ENCODE measurements at regions not wholly inside any gene's neighbourhood (a gene's known extent, or its start where the extent isn't known, plus 50 kb on each side); places are given as distances from the start of the nearest gene placed in this dataset.
"Not testable (repeated sequence)": the region's sequence is repeated elsewhere in the genome, so short reads cannot be mapped to it uniquely, and the experiment has no call there.

DNA sequence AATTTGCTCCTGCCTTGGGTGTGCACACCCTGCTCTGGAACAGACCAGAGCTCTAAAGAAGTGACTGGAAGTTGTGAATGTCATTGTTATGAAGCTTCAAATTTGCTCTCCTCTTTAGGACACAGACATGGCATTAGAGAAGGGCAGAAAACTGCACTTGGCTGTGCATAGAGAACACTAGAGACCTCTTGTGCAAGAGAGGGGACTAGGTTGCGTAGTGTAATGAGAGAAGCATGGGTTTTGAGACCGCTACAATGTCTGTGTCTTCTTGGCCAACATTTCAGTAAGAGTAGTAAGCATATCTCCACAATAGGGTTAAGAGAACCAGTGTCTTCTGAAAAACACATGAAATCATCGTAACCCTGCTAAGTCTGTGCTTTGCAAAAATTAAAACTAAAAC lies 423.3 kb downstream of the SPRY2 start:
- DNase-seq (ENCODE audit: low spot score): no peak

DNA sequence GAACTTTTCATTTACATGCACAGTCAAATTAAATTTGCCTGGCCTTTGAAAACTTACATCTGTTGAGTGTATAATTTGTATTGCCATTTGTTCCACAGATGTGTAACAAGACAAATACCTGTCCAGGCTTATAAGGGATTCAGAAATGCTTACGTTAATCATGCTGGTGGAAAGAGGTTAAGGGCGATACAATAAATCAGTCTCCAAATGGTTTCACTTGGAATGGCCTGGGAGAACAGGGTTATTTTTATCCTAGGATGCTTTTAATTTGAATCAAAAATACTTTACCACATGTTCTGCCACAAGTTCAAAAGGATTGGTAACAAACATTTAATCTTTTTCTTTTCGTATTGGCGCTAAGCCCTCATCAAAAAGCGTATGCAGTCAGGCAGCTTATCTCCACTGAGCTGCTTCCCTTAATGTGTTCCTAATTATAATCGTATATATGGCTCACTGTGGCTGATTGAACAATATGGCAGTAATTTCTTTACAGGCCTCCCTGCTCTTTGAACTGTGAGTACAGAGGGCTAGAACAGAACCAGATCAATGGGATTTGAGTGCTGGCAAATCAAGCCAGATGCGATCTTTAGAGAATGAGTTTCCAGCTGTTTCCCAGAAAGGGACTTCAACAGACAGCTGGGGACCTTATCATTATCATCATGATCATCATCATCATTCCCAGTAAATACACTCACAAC lies 425.7 kb downstream of the SPRY2 start:
- DNase-seq (ENCODE audit: low spot score): no peak

- no peak for DNase-seq (ENCODE audit: low spot score)
These were observed 427.6 kb downstream of the SPRY2 start for GRCh38 chr13:79913141-79913827.

DNA sequence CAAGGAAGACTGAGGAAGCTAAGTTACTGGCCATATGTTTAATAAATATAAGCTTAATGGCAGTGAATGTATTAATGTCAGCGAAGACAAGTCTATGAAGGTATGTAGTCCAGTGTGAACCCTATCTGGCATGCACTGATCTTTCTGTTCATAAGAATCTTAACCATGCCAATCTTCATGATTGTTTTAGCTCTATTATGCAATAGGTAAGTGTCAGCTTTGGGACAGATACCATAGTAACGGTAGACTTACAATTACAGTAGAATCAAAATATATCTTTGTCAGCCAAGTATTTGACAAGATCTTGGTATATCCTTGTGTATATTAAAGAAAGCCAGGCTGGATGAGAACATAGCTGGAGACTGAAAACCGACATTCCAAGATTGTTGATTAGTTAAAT lies 428.5 kb downstream of the SPRY2 start:
- no peak for DNase-seq (ENCODE audit: low spot score)

DNA sequence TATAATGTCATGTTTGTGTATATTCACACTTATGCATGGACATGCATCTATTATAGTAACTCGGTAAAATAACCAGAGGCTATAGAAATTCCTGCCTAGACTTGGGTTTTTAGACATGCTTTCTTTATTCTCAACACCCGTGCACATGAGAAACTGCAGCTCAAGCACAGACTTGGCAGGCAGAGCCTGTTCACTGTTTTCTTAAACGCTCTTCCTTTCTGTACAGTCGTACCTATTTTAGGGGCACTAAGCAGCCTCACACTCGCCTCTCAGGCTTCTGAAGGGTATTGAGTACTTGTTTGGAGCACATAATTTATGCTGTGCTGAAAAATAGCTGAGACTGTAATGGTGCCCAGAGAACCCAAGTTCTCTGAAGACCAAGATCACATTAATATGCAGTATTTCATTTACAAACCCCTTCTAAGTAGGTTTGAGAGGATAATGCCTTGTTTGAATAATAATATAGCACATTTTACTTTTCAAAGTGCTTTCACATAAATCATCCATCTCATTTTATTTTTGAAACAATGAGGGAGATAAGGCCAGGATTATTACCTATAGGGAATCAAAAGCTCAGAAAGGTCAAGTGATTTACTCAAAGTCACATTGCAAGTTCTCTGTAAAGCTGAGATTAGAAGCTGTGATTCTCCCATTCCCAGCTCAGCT lies 429.9 kb downstream of the SPRY2 start:
- DNase-seq (ENCODE audit: low spot score): no peak

DNA sequence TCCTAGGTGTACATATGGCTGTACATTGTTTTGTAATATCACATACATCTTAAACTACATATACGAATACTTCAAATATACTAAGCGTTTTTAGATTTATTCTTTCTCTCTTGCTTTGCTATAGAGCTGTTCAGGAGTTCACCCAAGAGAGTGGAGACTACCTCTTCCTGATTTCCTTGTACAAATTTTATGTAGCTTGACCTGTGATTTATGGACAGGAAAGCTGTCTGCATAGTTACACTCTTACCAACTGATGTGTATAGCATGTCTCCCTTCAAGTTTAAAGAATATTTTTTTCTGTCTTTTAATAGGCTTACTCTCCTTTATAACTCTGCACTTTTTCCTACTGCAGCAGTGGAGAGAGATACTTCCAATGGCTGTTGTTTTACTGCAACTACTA lies 428.7 kb downstream of the NDFIP2 start:
- DNase-seq (ENCODE audit: low spot score): no peak

GRCh38 chr13:79908381-79908780 lies 427.4 kb downstream of the NDFIP2 start:
- no peak for DNase-seq (ENCODE audit: low spot score)

- no peak for DNase-seq (ENCODE audit: low spot score)
These were observed 426.6 kb downstream of the NDFIP2 start for GRCh38 chr13:79907527-79907926.

DNA sequence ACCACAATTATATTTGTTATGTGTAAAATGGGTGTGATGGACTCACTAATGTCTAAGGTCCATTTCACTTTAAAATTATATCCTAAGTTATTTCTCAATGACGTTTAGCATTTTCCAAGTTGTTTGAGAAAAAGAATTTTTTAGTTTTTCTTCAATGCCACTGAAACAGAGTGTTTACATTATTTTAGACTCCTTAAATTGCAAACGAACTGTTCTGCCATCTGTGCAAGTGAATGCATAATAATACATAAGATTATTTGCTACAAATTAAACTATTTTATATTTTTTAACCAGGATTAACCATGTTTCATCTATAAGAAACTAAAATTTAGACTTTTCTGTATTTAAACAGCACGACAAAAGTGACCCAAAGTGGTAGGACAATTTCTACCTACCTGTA lies 425.4 kb downstream of the NDFIP2 start:
- no peak for DNase-seq (ENCODE audit: low spot score)

DNA sequence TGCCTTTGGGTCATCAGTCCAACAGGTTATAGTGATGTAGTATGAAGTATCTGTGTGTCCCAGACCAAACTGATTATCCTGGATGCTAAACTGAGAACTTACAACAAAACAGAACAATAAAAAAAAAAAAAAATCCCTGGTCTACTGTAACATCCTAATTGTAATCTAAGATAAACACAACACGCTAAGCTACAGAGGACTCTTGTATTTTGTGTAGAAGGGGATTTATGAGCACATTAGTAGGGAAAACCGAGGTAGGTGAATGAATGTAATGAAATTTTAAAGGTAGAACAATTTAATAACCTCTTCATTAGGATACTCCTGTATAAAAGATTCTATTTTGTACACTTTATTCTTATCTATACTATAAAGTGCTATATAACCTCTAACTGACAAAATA lies 424.1 kb downstream of the NDFIP2 start:
- no peak for DNase-seq (ENCODE audit: low spot score)

- DNase-seq (ENCODE audit: low spot score): no peak
These were observed 423.6 kb downstream of the NDFIP2 start for GRCh38 chr13:79904581-79904980.

GRCh38 chr13:79901336-79901735 lies 420.4 kb downstream of the NDFIP2 start:
- no peak for DNase-seq (ENCODE audit: low spot score)

- DNase-seq (ENCODE audit: low spot score): no peak
These were observed 419.4 kb downstream of the NDFIP2 start for GRCh38 chr13:79900356-79900755.

GRCh38 chr13:79898996-79899395 lies 418.0 kb downstream of the NDFIP2 start:
- no peak for DNase-seq (ENCODE audit: low spot score)

DNA sequence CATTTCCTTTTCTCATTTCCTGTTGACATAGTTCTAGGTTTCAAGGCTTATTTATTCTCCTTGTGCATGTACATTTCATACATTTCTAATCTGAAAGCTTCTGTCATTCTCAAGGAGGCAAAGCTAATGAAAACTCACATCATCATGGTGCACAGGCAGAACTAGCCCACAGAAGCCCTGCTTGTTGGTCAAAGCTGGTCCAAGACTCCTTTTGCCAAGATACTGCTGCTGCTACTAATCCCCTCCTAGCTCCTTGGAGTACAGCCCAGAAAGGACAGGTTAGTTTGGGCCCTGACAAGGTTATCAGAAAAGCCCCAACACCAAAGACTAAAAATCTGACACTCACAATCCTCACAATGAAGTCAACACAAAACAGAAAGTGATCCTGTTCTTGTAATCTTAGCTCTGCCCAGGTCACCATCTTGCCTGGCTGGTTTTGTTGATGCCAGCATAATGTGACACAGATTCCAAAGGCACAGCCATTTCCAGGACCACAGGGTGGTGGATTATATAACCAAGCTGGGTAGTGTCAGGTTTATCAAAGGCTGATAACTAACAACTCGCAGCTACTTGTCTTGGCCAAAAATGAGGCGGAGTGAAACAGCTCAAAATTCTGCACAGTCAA lies 417.4 kb downstream of the NDFIP2 start:
- no peak for DNase-seq (ENCODE audit: low spot score)

DNA sequence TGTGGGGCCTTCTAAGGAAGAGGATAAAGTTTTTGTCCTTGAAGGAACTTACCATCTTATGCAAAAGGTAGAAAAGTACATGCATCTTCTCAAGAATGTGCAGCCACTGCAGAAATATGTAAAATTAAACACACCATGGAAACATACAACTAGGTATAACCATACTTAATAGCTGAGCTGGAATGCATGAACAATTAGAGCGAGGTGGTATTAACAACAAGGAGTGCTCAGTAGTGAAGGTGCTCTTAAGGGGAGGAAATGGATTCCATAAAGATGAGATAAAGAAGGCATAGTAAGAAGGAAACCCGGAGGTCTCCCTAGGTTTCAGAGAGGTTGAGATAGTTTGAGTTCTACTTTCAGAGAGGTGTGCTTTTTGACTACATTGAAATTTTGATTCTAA lies 415.9 kb downstream of the NDFIP2 start:
- no peak for DNase-seq (ENCODE audit: low spot score)

DNA sequence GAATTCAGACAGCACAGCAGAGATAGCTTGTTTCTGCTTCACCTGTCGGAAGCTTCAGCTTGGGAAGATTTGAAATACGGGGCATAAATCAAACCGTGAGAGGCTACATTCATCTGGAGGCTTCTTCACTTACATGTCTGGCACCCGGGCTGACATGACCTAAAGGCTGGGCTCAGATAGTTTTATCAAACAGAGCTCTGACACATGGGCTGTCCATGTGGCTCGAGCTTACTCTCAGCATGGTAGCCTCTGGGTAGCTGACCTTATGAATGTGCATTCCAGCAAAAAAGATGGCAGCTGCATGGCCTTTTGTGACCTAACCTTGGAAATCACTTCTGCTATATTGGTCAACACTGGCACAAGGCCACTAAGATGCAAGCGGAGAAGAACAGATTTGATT lies 414.5 kb downstream of the NDFIP2 start:
- no peak for DNase-seq (ENCODE audit: low spot score)

- not testable (repeated sequence) for DNase-seq (ENCODE audit: low spot score)
These were observed 406.3 kb downstream of the NDFIP2 start for GRCh38 chr13:79887278-79887677.

DNA sequence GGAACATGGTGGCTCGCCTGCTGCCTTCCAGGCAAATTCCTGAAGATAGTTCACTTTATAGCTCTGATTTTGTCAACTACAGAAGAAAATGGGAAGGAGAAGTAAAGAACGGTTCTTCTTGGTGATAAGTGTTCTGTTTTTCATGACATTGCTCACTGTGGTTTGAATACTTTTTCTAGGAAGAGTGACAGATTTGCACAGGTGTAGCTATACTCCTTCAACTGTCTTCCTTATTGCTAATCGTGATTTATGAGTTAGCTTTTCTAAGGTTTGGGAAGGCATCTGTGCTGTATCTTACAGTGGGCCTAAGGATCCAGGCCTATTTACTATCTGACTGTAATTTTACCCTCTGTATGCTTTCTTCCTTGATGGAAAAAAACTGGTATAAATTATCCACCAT lies 405.6 kb downstream of the NDFIP2 start:
- no peak for DNase-seq (ENCODE audit: low spot score)

GRCh38 chr13:79884890-79885289 lies 403.9 kb downstream of the NDFIP2 start:
- DNase-seq (ENCODE audit: low spot score): no peak

GRCh38 chr13:79883216-79883615 lies 402.3 kb downstream of the NDFIP2 start:
- no peak for DNase-seq (ENCODE audit: low spot score)

GRCh38 chr13:79880818-79881217 lies 399.9 kb downstream of the NDFIP2 start:
- no peak for DNase-seq (ENCODE audit: low spot score)
